ENCODE measurements at regions not wholly inside any gene's neighbourhood (a gene's known extent, or its start where the extent isn't known, plus 50 kb on each side); places are given as distances from the start of the nearest gene placed in this dataset.
A peak's percentile ranks its signal among the peaks of the same experiment; 100 is the strongest.
"Not testable (repeated sequence)": the region's sequence is repeated elsewhere in the genome, so short reads cannot be mapped to it uniquely, and the experiment has no call there.

DNA sequence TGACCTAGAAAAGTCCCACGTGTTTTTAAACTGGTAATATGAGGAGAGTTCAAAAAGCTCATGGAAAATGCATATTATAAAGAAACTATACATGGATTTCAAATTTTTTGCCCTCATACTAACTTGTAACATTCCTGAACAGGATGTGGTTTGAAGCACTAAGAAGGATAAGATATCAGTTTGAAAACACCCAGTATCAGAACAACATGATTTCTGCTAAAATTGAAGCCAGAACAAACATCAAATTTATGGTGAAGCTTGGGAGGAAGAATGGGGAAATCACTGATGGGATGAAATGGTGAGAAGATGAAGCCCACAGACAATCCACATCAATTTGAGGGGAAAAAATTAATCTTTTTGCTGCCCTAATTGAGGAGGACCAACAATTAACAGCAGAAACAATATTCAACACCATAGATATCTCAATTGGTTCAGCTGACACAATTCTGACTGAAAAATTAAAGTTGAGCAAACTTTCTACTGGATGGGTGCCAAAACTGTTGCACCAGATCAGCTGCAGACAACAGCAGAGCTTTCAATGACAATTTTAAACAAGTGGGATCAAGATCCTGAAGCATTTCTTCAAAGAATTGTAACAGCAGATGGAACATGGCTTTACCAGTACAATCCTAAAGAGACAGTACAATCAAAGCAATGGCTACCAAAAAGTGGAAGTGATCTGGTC lies 113.2 kb upstream of the SNX2 start:
- Mint-ChIP-seq H3K9me3 (peaks cover 6% of the 10 kb centered on the region), H3K4me1 (peaks cover 5% of the 10 kb centered on the region), H3K27me3 (ENCODE audit: low read depth) (no peaks in the 10 kb centered on the region), H3K4me3 (no peak overlapping the region), H3K27ac (peak overlapping the region in 1 of 3 experiments; percentile 27), H3K36me3 (ENCODE audit: low read depth) (no peaks in the 10 kb centered on the region)
- TF ChIP-seq, protein P1, sequence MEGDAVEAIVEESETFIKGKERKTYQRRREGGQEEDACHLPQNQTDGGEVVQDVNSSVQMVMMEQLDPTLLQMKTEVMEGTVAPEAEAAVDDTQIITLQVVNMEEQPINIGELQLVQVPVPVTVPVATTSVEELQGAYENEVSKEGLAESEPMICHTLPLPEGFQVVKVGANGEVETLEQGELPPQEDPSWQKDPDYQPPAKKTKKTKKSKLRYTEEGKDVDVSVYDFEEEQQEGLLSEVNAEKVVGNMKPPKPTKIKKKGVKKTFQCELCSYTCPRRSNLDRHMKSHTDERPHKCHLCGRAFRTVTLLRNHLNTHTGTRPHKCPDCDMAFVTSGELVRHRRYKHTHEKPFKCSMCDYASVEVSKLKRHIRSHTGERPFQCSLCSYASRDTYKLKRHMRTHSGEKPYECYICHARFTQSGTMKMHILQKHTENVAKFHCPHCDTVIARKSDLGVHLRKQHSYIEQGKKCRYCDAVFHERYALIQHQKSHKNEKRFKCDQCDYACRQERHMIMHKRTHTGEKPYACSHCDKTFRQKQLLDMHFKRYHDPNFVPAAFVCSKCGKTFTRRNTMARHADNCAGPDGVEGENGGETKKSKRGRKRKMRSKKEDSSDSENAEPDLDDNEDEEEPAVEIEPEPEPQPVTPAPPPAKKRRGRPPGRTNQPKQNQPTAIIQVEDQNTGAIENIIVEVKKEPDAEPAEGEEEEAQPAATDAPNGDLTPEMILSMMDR (IDR thresholded peaks at IDR 0.05; ENCODE audit: unreplicated experiment in 3 of 3) = no peak

DNA sequence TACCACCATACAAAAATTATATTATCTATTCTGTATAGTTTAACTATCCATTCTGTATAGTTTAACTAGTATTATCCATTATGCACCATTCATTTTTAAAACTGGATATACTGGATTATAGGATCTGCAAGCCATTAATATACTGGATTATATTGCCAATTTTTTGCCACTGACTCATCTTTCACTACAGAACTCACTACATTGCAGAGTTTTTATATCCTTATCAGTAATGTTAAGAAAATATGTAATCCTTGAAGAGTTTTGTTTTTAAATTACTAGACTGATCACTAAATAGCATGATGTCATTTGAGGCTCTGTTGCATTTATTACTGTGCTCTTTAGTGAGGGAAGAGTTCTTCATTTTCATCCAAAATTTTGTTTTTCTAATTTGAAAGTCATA lies 109.8 kb upstream of the SNX2 start:
- H3K27me3 Mint-ChIP-seq (ENCODE audit: low read depth) = no peaks in the 10 kb centered on the region
- no peaks in the 10 kb centered on the region for H3K36me3 Mint-ChIP-seq (ENCODE audit: low read depth)
- peaks cover 5% of the 10 kb centered on the region for H3K4me1 Mint-ChIP-seq
- H3K9me3 Mint-ChIP-seq = peaks cover 6% of the 10 kb centered on the region
- H3K4me3 Mint-ChIP-seq = no peak overlapping the region
- H3K27ac Mint-ChIP-seq = no peak overlapping the region
- TF ChIP-seq, protein P1 (IDR thresholded peaks at IDR 0.05; ENCODE audit: unreplicated experiment in 3 of 3) = no peak

DNA sequence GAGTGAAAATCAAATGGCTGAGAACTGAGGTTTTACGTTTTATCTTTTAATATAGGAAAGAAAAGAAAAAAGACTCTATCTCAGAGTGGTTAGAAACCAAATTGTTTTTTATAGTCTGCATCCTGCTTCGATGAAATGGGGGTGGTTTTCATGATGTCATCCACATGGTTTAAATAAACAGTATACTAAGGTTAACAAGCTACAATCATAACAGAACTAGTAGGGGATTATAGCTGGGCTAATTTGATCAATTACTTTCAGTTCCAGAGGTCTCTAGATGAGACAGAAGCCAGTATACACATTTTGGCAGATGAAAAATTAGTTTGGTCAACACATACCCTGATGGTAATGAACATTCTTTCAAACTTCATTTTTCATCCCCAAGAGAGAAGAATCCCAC lies 106.3 kb upstream of the SNX2 start:
- H3K4me1 Mint-ChIP-seq = no peaks in the 10 kb centered on the region
- no peak overlapping the region for H3K27ac Mint-ChIP-seq
- no peaks in the 10 kb centered on the region for H3K36me3 Mint-ChIP-seq (ENCODE audit: low read depth)
- peaks cover 2% of the 10 kb centered on the region for H3K9me3 Mint-ChIP-seq
- no peak overlapping the region for H3K4me3 Mint-ChIP-seq
- H3K27me3 Mint-ChIP-seq (ENCODE audit: low read depth) = no peaks in the 10 kb centered on the region
- TF ChIP-seq, protein P1 (IDR thresholded peaks at IDR 0.05; ENCODE audit: unreplicated experiment in 3 of 3) = no peak

DNA sequence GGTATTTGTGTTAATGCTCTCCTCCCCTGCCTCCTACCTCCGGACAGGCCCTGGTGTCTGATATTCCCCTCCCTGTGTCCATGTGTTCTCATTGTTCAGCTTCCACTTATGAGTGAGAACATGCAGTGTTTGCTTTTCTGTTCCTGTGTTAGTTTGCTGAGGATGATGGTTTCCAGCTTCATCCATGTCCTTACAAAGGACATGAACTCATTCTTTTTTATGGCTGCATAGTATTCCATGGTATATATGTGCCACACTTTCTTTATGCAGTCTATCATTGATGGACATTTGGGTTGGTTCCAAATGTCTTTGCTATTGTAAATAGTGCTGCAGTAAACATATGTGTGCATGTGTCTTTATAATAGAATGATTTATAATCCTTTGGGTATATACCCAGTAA lies 105.2 kb upstream of the SNX2 start:
- not testable (repeated sequence) for H3K4me3 Mint-ChIP-seq; H3K4me1 Mint-ChIP-seq; H3K9me3 Mint-ChIP-seq; H3K27ac Mint-ChIP-seq; H3K27me3 Mint-ChIP-seq (ENCODE audit: low read depth); H3K36me3 Mint-ChIP-seq (ENCODE audit: low read depth)

DNA sequence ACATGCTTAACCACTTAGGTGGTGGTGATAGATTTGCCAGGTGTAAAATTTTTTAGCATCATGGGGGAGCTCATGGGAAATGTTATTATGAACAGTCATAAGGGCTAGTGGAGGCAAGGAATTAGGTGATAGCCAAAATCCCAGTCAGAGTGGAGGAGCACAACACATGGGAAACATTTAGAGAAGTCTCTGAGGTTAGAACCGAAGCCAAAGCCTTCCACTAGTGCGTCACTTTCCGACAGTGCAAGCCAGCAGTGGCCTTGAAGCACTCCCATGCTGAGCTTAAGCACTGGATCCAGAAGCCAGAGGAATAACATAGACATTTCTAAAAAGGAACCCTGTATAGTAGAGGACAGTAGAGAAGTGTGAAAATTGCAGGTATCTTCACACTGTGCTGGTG lies 101.5 kb upstream of the SNX2 start:
- TF ChIP-seq, protein P1 (IDR thresholded peaks at IDR 0.05; ENCODE audit: unreplicated experiment in 3 of 3) = no peak
- Mint-ChIP-seq H3K4me1 (no peaks in the 10 kb centered on the region), H3K36me3 (ENCODE audit: low read depth) (no peaks in the 10 kb centered on the region), H3K27ac (no peak overlapping the region), H3K9me3 (peaks cover 2% of the 10 kb centered on the region), H3K27me3 (ENCODE audit: low read depth) (peaks cover 5% of the 10 kb centered on the region), H3K4me3 (no peak overlapping the region)

DNA sequence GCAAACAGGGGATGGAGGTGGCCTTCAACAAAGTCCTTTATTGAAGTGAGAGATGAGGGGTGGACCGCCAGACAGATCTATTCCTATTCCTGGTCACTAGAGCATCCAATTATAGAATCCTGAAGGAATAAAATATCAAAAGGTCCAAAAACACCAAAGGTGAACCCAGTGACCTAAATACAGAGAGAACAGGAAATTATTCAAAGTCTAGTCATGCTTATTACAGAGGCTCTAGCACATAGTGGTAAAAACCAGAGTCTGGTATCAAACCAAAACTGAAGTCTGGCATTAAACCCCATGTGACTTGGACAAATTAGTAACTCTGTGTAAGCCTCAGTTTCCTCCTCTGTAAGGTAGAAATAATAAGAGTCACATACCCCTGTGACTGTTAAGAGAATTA lies 100.5 kb upstream of the SNX2 start:
- peaks cover 5% of the 10 kb centered on the region for H3K27me3 Mint-ChIP-seq (ENCODE audit: low read depth)
- TF ChIP-seq, protein P1 (IDR thresholded peaks at IDR 0.05; ENCODE audit: unreplicated experiment in 3 of 3) = no peak
- H3K36me3 Mint-ChIP-seq (ENCODE audit: low read depth) = no peaks in the 10 kb centered on the region
- H3K27ac Mint-ChIP-seq = no peak overlapping the region
- peaks cover 2% of the 10 kb centered on the region for H3K9me3 Mint-ChIP-seq
- no peaks in the 10 kb centered on the region for H3K4me1 Mint-ChIP-seq
- H3K4me3 Mint-ChIP-seq = no peak overlapping the region
